RPMI7951 (cell line): ENCODE measurements at regions not wholly inside any gene's neighbourhood (a gene's known extent, or its start where the extent isn't known, plus 50 kb on each side); places are given as distances from the start of the nearest gene placed in this dataset.

ENCODE experiments used
- DNase-seq: peaks from one replicate; pipeline ENCODE4 v3.0.0-alpha.2; 2012; ENCODE audit warnings: low read depth

DNA sequence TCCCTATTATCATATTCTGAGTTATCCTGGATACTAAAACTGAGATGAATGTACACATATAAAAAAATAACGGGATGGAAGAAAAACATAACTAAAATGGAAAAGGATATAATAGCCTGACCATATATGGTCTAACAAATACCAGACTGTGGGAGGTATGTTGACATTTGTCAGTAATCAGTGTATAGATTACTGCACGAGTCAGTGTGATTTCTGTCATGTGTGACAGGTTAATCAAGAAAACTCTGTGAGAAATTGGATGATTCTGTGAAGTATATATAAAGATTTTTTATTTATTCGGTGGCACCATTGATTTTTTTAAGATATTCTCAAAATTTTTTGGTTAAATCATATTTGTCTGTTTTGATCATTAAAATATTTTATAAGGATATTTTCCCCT lies 547.3 kb upstream of the B3GALT2 start:
- no peak for DNase-seq

DNA sequence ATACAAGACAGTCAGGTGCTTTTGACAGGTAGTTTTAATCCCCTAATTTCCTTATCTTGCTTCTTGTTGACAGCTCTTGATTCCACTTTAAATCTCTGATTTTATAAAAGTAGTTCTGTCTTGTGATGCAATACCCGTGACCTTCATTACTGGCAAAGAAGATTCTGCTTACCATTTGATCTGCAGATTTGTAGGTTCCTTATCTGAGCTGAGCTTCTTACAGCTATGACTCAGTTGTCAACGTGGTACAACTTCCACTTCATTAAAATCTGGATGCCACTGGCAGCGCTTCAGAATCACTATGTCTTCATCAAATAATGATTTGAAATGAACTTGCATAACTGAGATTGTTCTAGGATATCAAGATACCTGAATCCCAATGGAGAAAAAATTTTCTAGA lies 543.6 kb upstream of the B3GALT2 start:
- DNase-seq = no peak

DNA sequence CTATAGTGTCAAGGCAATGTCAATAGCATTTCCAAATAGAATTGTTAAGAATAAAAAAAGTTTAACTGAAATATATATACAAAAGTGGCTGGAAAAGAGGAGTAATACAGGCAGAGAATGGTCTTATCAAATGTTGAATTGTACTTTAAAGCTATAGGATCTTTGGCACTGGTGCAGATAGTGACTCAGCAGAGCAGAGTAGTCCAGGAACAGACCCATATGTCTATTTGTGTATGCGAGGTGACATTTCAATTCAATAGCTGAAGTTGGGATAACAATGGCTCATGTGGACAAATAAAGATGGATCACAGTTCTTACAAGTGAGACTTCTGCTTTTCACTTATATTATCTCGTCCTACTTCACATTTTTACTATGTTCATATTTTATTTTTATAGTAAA lies 543.0 kb upstream of the B3GALT2 start:
- no peak for DNase-seq

DNA sequence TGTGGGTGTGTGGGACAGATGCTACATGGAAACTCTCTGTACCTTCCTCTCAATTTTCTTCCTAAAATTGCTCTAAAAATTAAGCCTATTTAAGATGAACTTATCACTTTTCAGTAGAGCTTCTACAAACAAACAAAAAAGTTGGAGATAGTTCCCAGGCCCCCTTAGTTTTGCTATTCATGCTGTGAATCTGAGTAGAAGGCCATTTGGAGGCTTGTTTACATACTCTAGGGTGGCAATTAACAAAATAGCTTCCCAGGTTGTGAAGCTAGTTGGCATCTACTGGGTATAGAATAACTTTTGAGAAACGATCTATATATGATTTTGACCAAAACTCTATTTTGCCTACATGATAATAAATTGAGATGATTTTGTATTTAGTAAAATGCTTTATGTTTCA lies 541.4 kb upstream of the B3GALT2 start:
- DNase-seq = no peak

DNA sequence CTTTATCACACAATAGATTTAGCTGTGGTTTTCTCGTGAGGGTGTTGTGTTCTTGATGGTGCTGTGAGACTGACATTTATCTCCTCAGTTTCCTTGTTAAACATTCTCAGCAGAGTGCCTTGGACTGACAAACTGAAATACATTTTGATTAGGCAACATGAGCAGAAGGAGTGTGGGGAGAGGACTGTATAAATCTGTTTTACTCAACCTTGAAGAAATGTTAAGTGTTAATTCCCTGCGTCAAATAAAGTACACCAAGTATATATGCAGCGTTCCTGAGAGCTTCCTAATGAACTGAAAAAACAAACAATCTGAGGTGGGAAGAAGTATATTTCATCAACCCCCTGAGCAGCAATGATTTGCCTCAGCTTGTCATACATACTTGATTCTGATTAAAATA lies 540.3 kb upstream of the B3GALT2 start:
- no peak for DNase-seq

DNA sequence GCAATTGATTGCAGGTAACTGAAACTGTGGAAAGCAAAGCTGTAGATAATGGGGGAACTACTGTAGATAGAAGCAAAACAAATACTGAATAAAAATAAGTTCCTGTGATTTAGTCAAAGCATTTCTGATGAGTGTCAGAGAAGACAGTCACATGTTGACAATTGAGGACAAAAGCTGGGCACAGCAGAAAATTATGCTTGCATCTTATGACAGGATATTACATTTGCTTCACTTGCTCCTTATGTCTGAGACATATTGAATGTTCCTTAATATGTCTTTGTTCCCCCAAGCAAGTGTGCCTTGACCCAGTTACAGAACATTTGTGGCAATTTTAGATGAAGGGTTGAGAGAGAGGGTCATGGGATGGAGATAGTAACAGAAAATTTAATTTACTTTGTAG lies 526.0 kb upstream of the B3GALT2 start:
- DNase-seq = no peak

DNA sequence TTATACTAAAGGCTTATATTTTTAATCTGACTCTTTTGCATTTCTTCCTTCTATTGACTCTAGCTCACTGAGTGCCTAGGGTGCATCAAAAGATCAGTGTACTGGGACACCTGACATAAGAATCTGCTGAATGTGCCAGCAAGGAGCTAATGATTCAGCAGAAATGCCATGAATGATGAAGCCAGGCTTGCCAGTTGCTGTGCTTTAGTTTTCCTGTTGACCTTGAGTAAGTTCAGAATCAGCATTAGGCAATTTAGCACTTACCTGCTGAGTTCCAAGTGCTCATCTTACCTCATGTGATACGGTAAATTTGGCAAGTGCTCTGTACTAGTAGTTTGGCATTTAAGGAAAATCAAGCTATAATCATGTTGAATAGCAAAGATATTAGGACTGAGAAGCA lies 523.2 kb upstream of the B3GALT2 start:
- DNase-seq = no peak

DNA sequence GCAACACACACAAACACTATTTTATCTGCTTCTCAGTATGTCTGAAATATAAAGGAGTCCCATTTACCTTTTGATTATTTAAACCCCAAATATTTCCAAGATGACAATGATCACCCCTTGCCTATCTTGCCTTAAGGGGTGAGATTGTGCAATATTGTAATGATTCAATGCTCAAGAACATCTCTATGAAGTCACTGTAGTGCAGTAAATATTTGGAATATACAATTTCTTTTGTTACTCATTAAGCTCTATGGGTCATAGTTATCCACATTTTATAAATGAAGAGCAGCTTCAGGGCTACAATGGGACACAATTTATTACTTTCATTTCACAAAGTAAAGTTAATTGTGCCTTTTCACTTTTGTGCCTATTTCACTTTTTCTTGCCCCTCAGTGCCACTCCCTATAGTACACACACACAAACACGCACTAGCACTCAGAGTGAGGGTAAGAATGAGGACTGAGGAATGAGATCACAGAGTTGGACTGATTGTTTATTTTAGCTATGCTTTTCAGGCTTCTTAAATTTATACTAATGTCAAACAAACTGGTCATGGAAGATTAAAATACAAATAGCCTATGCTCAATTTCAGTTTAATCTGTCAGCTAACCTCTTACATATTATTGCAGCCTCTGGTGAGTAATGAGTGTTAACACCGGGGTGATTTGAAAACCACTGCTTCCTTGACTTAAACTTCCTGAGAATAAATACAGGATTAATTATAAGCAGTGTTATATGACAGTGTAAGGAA lies 521.0 kb upstream of the B3GALT2 start:
- peak; percentile 5 for DNase-seq

DNA sequence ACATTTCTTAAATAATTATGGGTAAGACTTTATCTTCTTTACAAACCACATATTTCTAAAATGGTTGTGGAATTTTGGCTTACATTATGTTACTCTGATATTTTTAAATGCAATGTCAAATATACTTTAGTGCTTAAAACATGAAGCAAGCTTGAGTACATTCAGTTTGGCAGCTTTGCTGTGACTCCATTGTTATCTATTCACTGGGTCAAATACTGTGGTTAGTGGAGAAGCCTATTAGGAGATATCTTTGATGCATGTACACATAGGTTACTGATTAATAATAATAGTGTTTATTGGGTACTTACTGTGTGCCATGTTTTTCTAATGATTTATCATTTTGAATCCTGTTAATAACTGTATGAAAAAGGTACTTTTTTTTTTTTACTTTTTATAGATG lies 520.4 kb upstream of the B3GALT2 start:
- no peak for DNase-seq

DNA sequence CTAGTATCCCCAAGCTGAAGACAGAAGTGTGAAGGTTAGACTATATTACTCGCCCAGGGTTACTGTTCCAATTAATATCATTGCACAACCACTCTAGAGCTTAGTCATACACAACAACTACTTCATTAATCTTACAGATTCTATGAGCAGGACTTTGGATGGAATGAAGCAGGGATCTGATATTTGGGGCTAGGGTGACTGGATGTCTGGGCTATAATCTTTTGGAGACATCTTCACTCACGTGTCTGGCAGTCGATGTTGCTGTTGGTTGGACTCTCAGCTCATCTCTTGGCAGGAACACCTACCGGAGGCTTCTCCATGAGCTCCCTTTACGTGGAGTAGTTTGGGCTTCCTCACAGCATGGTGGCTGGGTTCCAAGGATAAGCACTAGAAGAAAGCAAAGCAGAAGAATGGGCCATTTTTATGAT lies 519.2 kb upstream of the B3GALT2 start:
- DNase-seq = no peak

DNA sequence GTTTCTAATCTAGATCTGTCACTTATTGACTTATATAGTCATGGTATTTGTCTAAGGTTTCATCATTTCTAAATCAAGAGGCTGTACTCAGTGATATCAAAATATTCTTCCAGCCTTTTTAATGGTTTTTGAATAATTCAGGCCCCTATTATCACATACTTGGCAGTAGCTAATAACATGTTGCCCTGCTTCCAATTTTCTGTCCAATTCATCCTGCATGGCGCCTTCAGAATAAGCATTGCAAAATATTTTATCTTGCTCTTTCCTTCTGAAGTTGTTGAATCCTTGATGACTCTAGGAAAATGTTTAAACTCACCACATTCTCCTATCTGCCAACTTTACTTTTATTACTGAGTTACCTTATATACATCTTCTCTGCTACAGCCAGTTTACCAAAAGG lies 517.2 kb upstream of the B3GALT2 start:
- no peak for DNase-seq

DNA sequence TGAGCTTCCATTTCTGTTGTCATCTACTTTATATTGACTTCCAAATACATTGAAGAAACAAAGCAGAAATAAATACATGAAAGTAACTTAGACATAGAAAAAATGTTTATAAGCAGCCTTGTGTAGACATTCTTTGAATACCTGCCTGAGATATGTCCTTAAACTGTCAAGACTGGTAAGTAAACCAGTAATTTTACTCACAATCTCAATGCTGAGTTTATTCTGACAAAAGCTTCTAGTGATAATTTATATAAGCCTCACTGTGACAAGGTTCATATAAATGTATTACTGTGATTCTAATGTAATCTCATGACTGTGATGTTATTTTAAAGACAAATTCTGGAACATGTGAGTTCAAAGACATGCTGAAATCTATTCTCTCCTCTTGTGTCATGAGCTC lies 516.7 kb upstream of the B3GALT2 start:
- no peak for DNase-seq

DNA sequence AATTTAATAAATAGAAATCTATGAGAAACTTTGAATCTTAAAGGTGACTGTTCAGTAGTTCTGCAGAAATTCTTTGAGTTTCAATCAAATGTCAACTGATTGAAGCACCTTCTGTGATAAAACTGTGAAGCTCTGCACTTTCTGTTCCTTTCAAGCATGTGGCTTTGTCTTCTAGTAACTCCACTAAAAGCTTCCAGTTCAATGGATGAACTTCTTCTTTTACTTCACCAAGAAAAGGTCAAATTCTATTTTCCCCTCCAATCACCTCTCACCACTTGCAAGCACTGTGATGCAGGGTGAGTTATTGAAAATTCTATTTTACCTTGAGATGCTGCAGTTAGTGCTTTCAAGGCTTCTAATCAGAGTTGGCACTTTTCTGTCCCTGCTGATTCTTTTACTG lies 515.3 kb upstream of the B3GALT2 start:
- no peak for DNase-seq

DNA sequence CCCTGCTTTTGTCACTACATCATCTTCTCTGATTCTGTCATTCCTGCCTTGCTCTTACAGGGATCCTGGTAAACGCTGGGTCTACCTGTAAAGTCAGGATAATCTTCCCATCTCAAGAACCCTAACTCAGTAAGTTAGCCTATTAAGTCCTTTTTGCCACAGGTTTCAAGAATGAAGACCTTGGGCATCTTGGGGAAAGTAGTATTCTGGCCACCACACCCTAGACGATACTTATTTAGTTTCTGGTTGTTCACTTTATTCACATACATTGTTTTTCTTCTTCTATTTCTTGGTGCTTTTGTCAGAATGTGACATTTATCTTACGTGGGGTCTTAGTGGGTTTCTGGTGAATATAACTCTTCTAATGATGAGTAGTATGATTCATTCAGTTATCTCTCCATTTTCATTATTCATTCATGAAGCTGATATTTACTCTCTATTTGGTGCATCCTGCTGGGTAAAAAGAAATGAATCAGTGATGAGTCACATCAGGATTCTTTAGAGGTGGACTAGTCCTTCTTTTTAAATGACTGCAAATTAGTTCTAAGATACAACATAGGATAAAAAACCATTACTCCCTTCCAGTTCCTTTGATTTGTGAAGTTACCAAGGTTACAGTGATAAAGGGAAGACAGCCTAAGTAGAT lies 514.4 kb upstream of the B3GALT2 start:
- peak; percentile 42 for DNase-seq

DNA sequence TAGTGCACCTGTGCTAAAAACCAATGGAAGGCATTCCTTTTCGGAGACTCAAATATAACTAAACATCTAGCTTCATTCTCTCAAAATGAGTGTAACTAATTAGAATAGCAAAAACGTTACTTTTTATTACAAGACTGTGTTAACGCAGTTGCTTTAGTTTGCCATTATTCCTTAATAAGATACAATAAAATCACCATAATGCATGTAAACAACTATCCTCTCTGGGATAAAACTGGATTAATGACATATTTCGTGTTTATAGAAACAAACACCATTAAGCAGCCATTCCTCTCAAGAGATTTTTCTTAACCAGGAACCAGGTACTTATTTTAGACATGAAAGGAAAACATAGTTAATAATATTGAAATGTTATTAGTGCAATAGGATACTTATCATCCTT lies 512.8 kb upstream of the B3GALT2 start:
- no peak for DNase-seq

DNA sequence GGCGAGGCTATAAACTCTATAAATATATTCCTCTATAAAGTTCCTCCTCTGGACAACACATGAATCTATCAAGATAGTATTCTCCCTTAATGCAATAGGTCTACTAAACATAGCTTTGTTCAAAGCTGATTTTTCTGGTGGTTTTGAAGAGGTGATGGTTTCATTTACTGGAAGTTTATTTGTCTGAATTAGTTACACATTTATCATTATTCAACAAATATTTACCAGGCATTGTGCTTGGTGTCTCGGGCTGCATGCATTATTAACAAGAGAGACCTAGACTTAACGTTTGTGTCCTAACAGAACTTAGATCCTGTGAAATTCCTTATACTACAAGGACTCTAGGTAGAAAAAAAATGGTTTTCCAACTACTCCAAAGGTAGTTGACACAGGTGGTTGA lies 511.4 kb upstream of the B3GALT2 start:
- no peak for DNase-seq

DNA sequence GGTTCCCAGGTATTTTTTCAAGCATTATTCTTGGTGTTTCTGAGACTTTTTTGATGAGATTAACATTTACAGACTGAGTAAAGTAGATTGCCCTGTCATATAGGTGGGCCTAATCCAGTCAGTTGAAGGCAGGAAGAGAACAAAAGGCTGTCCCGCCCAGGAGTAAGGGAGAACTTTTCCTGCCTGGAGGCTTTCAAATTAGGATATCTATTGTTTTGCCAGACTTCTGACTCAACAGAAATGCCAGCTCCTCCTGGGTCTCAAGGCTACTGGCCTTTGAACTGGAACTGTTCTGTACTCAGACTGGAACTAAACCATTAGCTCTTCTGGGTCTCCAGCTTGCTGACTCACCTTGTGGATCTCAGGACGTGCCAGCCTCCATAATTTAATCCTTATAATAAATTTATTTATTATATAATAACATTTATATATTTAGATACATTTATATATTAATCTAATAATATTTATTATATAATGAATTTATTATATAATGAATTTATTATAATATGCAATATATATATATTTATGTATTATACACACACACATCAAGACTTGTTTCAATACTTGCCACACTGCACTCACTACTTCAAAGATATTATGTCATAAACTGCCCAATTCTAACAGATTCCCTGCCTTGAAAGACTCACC lies 510.8 kb upstream of the B3GALT2 start:
- no peak for DNase-seq

DNA sequence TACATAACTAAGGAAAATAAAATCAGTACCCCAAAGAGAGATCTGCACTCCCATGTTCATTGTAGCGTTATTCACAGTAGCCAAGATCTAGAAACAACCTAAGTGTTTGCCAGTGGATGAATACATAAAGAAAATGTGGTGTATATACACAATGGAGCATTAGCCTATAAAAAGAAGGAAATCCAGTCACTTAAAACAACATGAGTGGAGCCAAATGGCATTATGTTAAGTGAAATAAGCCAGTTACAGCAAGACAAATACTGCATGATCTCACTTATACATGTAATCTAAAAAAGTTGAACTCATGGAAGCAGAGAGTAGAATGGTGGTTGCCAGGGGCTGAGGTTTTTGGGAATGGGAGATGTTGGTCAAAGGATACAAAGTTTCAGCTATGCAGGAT lies 508.3 kb upstream of the B3GALT2 start:
- DNase-seq = no peak

DNA sequence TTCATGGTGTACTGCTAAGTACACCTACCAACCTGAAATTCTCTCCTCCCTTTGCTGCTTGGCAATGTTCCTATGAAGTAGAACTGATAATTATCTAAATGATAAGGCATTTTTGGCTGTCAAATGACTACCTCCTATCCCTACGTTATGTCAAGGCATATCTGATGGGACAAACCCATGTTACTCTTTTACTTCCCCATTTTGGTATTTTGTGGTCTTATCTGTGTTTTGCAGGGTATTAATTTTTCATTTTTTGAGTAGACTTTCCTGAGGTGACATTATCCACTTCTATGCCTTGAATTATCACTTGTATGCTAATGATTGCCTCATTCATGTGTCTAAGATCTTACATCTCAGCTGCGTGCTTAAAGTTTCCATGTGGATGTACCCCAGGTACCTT lies 499.6 kb upstream of the B3GALT2 start:
- DNase-seq = no peak

DNA sequence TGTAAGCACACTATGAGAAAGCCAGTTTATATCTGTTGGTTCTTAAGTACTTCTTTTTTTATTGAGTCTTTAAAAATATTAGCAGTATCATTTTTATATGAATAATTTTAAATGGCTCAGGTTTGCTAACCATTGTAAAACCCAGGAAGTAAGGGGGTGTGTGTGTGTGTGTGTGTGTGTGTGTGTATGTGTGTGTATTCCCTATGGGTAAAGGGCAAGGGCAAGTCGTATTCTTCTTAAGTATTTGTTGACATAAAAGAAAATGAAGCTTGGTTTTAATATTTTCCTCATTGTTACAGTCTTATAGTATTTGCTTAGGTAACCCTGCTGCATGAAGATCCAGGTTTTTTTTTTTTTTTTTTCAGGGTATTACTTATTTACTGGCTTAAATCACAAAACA lies 495.0 kb upstream of the B3GALT2 start:
- DNase-seq = no peak

DNA sequence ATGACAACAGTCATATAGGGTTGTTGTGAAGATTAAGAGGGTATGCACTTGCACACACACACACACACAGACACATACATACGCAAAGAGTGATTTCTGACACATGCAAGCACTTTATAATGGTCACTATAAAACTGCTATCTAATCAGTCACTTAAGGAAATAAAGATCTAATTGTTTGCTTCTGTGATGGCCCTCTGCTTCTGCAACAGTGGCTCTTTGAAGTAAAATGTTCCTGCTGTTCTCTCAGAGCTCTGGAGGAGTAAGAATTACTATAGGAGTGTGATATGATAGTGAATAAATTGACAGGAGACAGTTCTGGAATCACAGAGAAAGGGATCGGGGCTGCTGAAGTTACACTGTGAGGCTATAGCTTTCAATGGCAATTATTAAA lies 494.5 kb upstream of the B3GALT2 start:
- no peak for DNase-seq

DNA sequence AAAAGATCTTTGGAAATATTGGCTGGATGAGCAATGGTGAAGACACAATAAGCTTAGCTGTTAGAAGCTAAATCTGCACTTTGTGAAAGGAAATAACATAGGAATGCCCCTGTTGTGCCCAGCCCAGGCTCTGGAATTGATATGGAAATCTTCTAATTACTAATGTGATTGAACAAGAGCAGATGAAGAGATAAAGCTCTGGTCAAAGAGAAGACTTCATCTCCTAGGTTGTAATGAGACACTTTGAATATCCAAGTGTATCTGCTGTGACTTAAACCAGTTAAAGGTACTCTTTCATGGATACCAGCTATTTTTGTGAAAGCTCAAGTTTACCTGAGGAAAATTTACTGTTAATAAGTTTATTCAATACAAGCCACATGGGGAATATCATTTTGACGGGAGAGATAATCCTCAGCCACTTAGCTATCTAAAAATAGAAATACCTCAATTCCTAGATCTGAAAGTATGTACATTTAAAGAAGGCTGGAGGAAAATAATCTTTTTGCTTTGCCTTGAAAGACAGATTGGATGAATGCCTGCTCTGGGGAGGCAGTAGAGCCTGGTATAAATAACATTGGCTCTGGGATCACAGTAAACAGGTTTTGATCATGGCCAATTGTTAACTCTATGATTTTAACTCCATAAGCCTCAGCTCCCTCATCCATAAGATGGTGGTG lies 494.0 kb upstream of the B3GALT2 start:
- no peak for DNase-seq

DNA sequence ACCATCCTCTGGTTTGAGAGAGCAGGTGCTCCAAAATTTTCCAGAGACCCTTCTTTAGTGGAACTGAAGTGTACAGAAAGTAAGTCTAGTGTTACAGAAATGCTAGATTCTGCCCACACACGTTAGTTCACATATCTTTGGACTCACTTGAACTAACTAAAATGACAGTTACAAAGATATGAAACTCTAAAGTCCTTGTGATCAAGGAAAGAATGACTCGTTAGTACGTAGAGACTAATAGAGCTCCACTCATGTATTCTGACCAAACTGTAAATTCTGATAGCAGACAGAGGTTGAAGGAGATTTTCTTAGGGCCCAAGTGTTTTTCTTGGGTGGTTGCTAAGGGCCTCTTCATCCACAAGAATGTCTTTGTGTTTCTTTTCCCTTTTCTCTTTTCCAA lies 491.5 kb upstream of the B3GALT2 start:
- no peak for DNase-seq
